ENCODE measurements at regions not wholly inside any gene's neighbourhood (a gene's known extent, or its start where the extent isn't known, plus 50 kb on each side); places are given as distances from the start of the nearest gene placed in this dataset.
A peak's percentile ranks its signal among the peaks of the same experiment; 100 is the strongest.

DNA sequence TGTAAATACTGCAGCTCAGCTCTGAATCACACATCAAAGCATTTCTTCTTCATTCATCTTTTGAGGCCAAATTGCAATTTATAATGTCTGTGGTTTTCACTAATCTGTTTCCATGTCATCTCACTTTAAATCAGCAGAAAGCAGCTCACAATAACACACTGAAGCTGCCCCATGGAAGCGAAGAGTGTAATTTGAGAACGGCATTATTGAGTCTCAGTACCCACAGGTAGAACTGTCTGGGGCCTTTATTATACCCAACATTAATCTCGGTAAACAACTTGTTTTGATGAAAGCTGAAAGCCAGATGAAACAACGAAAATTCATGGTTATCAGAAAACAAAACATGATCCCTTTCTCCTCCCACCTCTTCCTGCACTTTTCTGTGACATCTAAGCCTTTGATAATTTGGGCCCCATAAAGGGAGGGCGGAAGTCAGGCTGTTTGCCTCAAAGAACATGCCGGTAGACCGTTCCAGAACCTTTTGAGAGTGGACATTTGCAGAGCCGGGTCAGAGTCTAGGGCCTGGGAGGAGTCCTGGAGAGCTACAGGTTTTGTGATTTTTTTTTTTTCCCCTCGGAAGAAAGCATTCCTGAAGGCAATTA, 68.2 kb upstream of the SESN3 start:
- no peak for DNase-seq

- no peak for DNase-seq
These were observed 66.9 kb upstream of the SESN3 start for GRCh38 chr11:95297680-95298452.

DNA sequence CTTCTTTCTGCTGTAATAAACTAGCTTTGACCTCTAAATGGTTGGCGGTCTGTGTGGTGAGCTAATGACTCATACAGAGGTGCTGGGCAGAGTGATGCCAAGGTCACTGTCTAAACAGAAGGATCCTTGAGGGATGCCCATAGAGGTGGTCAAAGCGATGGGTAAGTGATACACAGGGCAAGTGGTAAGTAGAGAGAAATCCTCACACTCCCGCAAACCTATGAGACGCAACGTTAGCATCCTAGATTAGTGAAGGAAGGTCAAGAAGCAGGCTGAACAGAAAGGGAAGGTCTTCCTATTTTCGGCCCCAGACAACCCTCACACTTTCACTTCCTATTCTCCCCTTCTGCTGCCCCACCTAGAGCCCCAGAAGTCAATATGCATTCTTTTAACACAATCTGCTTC, 65.6 kb upstream of the SESN3 start:
- DNase-seq: peak; percentile 39 to 56

GRCh38 chr11:95296165-95296564, 65.2 kb upstream of the SESN3 start:
- no peak for DNase-seq

- DNase-seq: peak in 1 of 2 donors; percentile 33
These were observed 64.6 kb upstream of the SESN3 start for GRCh38 chr11:95295382-95296149.

GRCh38 chr11:95294701-95295100, 63.7 kb upstream of the SESN3 start:
- no peak for DNase-seq

- no peak for DNase-seq
These were observed 62.1 kb upstream of the SESN3 start for GRCh38 chr11:95293116-95293515.

GRCh38 chr11:95291946-95292345, 60.9 kb upstream of the SESN3 start:
- no peak for DNase-seq

DNA sequence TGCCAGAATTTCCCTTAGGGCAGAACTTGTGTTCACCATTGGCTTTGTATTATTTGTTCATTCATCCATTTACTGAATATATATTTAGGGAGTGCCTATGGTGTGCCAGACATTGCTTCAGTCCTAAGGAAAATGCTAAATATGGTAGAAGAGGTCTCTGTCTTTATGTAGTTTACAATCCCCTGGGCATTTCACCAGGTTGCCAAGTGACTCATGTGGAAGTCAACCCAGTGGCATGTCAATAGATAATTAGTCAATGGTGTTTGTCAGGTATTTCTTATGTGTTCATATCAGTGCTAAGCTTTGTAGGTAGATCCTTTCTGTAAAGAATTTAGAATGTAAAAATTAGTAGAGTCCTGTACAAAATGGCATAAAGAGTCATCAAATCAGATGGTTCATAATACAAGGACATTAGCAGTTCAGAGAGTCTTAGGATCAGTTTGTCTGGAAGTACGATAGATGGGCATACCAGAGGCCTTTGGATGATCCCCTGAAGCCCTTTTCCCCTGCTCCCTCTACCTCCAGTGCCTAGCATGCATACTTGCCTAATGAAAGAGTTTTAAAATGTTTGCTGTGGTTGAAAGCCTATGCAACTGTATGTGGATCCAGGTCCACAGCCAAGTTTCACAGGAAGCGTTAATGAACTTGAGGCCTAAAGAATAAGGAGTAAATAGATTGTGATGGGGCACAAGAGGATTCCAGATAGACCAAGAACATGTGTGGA, 58.5 kb upstream of the SESN3 start:
- DNase-seq: no peak

DNA sequence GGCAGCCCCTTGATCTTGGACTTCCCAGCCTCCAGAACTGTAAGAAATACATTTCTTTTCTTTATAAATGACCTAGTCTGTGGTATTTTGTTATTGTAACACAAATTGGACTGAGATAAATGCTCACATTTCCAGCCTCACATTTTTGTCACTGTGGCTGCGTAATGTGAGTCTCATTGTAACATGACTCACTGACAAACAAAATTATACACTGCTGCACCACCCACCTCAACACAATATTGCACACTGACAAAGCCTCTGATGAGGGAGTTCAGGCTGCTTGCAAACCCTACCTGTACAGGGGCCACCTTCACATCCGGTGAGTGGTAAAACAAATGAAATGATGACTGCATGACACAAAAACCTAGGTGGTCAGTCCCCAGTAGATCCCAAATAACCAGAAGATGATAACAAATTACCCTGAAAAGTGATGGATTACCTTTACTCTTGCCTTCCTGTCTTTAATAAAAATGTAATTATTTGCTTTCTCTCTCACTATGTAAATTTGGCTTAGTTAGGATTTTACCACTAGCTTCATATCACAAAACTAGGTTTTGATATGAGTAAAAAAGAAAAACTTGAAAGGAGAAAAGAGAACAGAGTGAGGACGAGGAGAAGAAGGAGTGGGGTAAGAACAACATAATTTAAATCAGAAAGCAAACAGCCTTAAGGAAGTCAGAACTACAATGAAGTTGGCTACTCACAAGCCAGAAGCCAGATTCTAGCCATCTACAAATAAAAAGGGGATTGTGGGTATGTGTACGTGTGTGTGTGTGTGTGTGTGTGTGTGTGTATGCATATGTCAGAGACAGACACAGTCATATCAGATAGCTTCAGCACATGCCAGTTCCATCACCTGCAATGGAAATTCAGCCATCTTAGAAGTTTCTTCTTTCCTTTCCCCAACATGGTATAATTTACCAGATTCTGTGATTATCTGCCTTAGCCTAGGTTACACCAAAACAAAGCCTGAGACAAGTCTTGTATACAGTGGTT, 53.4 kb upstream of the SESN3 start:
- no peak for DNase-seq

- peak in 1 of 2 donors; percentile 52 for DNase-seq
These were observed 52.6 kb upstream of the SESN3 start for GRCh38 chr11:95283650-95284049.

DNA sequence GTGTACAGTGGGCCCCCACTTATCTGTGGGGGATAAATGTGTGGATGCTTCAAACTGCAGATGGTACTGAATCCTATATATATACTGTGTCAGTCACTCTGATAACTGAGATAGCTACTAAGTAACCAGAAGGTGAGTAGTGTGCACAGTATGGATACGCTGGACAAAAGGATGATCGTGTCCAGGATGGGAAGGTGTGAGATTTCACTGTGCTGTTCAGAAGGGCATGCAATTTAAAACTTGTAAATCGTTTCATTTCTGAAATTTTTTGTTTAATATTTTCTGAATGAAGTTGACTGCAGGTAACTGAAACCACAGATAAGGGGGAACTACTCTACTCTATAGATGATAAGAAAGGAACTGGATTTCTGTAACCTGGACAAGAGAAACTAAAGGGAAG, 52.1 kb upstream of the SESN3 start:
- no peak for DNase-seq

GRCh38 chr11:95282291-95282751, 51.3 kb upstream of the SESN3 start:
- DNase-seq: peak; percentile 21 to 38
